ENCODE measurements at regions not wholly inside any gene's neighbourhood (a gene's known extent, or its start where the extent isn't known, plus 50 kb on each side); places are given as distances from the start of the nearest gene placed in this dataset.

DNA sequence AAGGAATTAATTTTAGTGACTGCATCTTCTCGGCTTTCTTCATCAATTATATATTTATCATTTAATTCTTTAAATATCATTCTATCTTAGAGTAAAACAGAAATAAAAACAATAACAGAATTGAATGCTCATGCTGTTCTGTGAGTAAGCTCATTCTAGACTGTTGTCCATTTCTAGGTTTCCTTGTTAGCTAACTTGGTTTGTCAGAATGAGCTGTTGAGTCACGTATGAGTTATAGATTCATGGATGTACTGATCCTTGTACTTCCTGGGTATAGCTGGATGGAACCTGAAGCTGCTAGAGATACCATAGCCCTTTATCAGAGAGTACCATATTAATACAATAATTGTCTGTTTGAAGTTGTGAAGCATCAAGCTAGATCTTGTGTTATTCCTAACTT is 515.3 kb downstream of the TENT5A start (continued):
- TF ChIP-seq, protein P1, sequence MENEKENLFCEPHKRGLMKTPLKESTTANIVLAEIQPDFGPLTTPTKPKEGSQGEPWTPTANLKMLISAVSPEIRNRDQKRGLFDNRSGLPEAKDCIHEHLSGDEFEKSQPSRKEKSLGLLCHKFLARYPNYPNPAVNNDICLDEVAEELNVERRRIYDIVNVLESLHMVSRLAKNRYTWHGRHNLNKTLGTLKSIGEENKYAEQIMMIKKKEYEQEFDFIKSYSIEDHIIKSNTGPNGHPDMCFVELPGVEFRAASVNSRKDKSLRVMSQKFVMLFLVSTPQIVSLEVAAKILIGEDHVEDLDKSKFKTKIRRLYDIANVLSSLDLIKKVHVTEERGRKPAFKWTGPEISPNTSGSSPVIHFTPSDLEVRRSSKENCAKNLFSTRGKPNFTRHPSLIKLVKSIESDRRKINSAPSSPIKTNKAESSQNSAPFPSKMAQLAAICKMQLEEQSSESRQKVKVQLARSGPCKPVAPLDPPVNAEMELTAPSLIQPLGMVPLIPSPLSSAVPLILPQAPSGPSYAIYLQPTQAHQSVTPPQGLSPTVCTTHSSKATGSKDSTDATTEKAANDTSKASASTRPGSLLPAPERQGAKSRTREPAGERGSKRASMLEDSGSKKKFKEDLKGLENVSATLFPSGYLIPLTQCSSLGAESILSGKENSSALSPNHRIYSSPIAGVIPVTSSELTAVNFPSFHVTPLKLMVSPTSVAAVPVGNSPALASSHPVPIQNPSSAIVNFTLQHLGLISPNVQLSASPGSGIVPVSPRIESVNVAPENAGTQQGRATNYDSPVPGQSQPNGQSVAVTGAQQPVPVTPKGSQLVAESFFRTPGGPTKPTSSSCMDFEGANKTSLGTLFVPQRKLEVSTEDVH (IDR thresholded peaks at IDR 0.05; ENCODE audit: low read depth, partially characterized antibody) = no peak

DNA sequence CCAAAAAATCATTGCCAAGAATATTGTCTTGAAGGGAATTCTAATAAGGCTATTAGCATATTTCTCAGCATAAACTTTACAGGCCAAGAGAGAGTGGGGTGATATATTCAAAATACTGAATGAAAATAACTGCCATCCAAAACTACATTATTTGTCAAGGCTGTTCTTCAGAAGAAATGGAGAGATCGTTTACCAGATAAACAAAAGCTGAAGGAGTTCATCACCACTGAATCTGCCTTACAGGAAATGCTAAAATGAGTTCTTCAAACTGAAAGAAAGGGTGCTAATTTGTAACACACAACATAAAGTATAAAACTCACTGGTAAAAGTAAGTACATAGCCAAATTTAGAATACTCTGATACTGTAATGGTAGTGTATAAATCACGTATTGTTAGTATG is 517.0 kb downstream of the TENT5A start:
- 0% methylated on average over 2 of the region's 2 CpGs for WGBS (ENCODE audit: insufficient coverage, insufficient replicate concordance, low lambda C conversion rate, missing lambda C conversion rate)
- no peak for ATAC-seq
- intact Hi-C loops (cut with micrococcal nuclease; ENCODE audit: unreplicated experiment) (no loop called here), in situ Hi-C loops (cut with MboI) (no loop called here)
- Histone ChIP-seq H3K9ac (ENCODE audit: control insufficient read depth, insufficient read depth, low read length) (no peak overlapping the region), H3K9me3 (replicated peaks; ENCODE audit: control insufficient read depth, insufficient read depth, low read length) (no peaks in the 10 kb centered on the region), H3K36me3 (ENCODE audit: control insufficient read depth in 2 of 2, insufficient read depth in 2 of 2, low read length in 1 of 2) (no peaks in the 10 kb centered on the region), H3K4me3 (no peak overlapping the region), H2AFZ (ENCODE audit: control insufficient read depth, low read depth, low read length) (no peak overlapping the region), H3K4me2 (ENCODE audit: control insufficient read depth, insufficient read depth) (no peak overlapping the region), H4K20me1 (ENCODE audit: control insufficient read depth, insufficient read depth) (no peaks in the 10 kb centered on the region), H3K27ac (ENCODE audit: control insufficient read depth, insufficient read depth) (no peak overlapping the region), H3K79me2 (ENCODE audit: control insufficient read depth, insufficient read depth, low read length) (no peaks in the 10 kb centered on the region), H3K4me1 (ENCODE audit: control insufficient read depth, insufficient read depth, low read length) (no peaks in the 10 kb centered on the region), H3K27me3 (replicated peaks in 1 of 2; ENCODE audit: control insufficient read depth in 2 of 2, insufficient read depth in 2 of 2, low read length in 1 of 2) (no peaks in the 10 kb centered on the region)
- ChIA-PET POLR2A (no interaction called here), SMC1A (ENCODE audit: uncharacterized antibody, unreplicated experiment) (interaction anchor here (1.8 kb wide), 1 partner anchor 805 kb away, joined by 4 read pairs; no protein-coding TSS in a partner anchor), CTCF (interaction anchor here (2.0 kb wide), 1 partner anchor 805 kb away, joined by 7 read pairs; no protein-coding TSS in a partner anchor), RAD21 (ENCODE audit: unreplicated experiment) (no interaction called here)
- TF ChIP-seq, protein P2, sequence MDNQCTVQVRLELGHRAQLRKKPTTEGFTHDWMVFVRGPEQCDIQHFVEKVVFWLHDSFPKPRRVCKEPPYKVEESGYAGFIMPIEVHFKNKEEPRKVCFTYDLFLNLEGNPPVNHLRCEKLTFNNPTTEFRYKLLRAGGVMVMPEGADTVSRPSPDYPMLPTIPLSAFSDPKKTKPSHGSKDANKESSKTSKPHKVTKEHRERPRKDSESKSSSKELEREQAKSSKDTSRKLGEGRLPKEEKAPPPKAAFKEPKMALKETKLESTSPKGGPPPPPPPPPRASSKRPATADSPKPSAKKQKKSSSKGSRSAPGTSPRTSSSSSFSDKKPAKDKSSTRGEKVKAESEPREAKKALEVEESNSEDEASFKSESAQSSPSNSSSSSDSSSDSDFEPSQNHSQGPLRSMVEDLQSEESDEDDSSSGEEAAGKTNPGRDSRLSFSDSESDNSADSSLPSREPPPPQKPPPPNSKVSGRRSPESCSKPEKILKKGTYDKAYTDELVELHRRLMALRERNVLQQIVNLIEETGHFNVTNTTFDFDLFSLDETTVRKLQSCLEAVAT (IDR thresholded peaks at IDR 0.05) = no peak
- TF ChIP-seq WRNIP1 (IDR thresholded peaks at IDR 0.05; ENCODE audit: borderline replicate concordance, low read depth, low read length) (no peak), ZNF217 (IDR thresholded peaks at IDR 0.05) (no peak)
- no peak for FAIRE-seq
- no peak for DNase-seq (ENCODE audit: low read depth, low spot score)
- BruUV-seq (replicated peaks) = no TSS peak
